Endothelial cell (in vitro differentiated cells): ENCODE measurements at regions not wholly inside any gene's neighbourhood (a gene's known extent, or its start where the extent isn't known, plus 50 kb on each side); places are given as distances from the start of the nearest gene placed in this dataset.

ENCODE experiments used
- DNase-seq: peaks from one replicate; pipeline ENCODE4 v3.0.0; 2021; ENCODE audit warnings: low spot score
- H3K27ac Mint-ChIP-seq: one replicate; pipeline ENCODE4 v1.8.0; 2021; ENCODE audit warnings: mixed read lengths, inconsistent platforms; ENCODE audit not compliant: unreplicated experiment
- H3K27me3 Mint-ChIP-seq: one replicate; pipeline ENCODE4 v1.8.0; 2021; ENCODE audit warnings: mild to moderate bottlenecking, moderate library complexity, mixed read lengths, inconsistent platforms; ENCODE audit not compliant: unreplicated experiment
- H3K36me3 Mint-ChIP-seq: one replicate; pipeline ENCODE4 v1.8.0; 2021; ENCODE audit warnings: mild to moderate bottlenecking, low read depth, mixed read lengths, inconsistent platforms; ENCODE audit not compliant: unreplicated experiment
- H3K4me1 Mint-ChIP-seq: one replicate; pipeline ENCODE4 v1.8.0; 2021; ENCODE audit warnings: mild to moderate bottlenecking, mixed read lengths, inconsistent platforms; ENCODE audit not compliant: unreplicated experiment
- H3K4me3 Mint-ChIP-seq: one replicate; pipeline ENCODE4 v1.8.0; 2021; ENCODE audit warnings: mild to moderate bottlenecking, mixed read lengths, inconsistent platforms; ENCODE audit not compliant: unreplicated experiment
- H3K9me3 Mint-ChIP-seq: one replicate; pipeline ENCODE4 v1.8.0; 2021; ENCODE audit warnings: mixed read lengths, inconsistent platforms; ENCODE audit not compliant: unreplicated experiment
- TF ChIP-seq, protein P1 (sequence below): fragments of 200-600 bp; sonication (generic); IDR thresholded peaks from one replicate; pipeline ENCODE4 v1.5.0; 2021; ENCODE audit warnings: antibody characterized with exemption; ENCODE audit not compliant: unreplicated experiment

DNA sequence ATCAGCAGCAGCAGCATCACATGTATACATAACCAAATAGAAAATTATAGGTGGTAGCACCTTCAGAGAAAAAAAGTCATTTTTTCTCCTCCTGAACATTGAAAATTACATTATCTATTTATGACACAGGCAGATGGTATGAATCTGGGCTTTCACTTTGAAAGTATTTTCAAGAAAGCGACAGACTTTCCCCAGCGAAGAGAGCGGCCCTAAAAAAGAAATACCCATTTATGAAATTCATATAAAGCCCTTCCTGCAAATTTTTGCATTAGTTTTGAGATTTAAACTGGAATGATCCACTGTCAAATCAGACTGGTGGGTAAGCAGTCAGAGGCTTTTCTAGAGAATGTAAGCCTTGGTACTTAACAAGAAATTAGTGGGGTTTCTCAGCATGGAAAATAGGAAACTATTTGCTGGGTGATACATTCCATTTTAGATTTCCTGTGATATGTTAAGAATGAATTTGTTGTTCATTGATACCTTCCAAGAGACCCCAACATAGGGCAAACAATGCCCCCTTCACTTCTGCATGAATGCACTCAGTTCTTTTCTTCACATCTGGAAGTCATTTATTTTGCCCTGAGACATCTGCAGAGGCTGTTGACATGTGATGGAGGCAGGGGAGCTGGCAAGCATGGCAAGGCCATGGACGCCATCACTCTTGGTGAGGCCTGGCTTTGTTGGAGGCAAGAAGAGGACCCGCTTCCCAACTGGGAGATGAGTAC, 147.0 kb downstream of the LINC00237 start:
- Mint-ChIP-seq H3K36me3 (no peaks in the 10 kb centered on the region), H3K4me1 (no peaks in the 10 kb centered on the region), H3K27ac (no peak overlapping the region), H3K9me3 (no peaks in the 10 kb centered on the region), H3K4me3 (no peak overlapping the region), H3K27me3 (no peaks in the 10 kb centered on the region)
- TF ChIP-seq, protein P1, sequence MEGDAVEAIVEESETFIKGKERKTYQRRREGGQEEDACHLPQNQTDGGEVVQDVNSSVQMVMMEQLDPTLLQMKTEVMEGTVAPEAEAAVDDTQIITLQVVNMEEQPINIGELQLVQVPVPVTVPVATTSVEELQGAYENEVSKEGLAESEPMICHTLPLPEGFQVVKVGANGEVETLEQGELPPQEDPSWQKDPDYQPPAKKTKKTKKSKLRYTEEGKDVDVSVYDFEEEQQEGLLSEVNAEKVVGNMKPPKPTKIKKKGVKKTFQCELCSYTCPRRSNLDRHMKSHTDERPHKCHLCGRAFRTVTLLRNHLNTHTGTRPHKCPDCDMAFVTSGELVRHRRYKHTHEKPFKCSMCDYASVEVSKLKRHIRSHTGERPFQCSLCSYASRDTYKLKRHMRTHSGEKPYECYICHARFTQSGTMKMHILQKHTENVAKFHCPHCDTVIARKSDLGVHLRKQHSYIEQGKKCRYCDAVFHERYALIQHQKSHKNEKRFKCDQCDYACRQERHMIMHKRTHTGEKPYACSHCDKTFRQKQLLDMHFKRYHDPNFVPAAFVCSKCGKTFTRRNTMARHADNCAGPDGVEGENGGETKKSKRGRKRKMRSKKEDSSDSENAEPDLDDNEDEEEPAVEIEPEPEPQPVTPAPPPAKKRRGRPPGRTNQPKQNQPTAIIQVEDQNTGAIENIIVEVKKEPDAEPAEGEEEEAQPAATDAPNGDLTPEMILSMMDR, result no peak
- no peak for DNase-seq

DNA sequence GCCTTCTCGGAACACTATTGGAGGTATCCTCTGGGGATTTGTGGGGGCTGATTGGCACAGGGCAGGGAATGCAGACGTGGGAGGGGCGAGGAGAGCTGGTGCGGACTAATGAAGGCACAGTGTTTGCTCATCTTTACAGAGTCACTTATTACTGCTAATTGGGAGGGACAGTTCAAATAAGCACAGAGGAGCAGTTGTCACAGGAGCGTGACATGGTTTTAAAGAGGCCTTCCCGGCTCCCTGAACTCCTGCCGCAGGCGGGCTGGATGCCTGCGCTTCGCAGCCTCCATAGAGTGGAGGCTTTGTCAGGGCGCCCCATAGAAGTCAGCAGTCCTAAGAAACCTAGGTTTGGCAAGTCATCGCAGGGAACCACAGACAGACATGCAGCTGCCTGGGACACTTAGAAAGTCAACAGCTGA, 149.6 kb downstream of the LINC00237 start:
- no peaks in the 10 kb centered on the region for H3K4me1 Mint-ChIP-seq
- H3K9me3 Mint-ChIP-seq, result no peaks in the 10 kb centered on the region
- no peak for DNase-seq
- H3K4me3 Mint-ChIP-seq, result no peak overlapping the region
- H3K27me3 Mint-ChIP-seq, result no peaks in the 10 kb centered on the region
- H3K27ac Mint-ChIP-seq, result no peak overlapping the region
- TF ChIP-seq, protein P1, result no peak
- H3K36me3 Mint-ChIP-seq, result no peaks in the 10 kb centered on the region

DNA sequence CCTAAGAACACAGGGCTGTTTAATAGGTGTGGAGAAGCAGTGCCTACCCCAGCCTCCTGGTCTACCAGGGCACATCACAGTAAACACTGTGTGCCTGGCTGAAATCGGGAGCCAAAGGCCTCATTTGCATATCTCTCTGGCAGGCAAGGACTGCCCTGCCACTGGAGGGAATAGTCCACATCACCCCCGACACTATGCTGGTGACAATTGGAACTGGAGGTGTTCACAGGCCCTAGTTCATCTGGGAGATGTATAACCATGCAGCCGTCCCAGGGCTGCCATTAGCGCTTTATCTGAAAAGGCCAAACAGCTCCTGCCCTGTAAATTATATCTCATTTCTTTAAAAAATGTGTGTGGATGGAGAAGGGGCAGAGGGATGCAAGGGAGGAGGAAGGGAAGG, 150.3 kb downstream of the LINC00237 start:
- TF ChIP-seq, protein P1, result no peak
- H3K27me3 Mint-ChIP-seq, result no peaks in the 10 kb centered on the region
- no peak for DNase-seq
- no peaks in the 10 kb centered on the region for H3K9me3 Mint-ChIP-seq
- no peak overlapping the region for H3K27ac Mint-ChIP-seq
- no peaks in the 10 kb centered on the region for H3K36me3 Mint-ChIP-seq
- no peaks in the 10 kb centered on the region for H3K4me1 Mint-ChIP-seq
- no peak overlapping the region for H3K4me3 Mint-ChIP-seq

DNA sequence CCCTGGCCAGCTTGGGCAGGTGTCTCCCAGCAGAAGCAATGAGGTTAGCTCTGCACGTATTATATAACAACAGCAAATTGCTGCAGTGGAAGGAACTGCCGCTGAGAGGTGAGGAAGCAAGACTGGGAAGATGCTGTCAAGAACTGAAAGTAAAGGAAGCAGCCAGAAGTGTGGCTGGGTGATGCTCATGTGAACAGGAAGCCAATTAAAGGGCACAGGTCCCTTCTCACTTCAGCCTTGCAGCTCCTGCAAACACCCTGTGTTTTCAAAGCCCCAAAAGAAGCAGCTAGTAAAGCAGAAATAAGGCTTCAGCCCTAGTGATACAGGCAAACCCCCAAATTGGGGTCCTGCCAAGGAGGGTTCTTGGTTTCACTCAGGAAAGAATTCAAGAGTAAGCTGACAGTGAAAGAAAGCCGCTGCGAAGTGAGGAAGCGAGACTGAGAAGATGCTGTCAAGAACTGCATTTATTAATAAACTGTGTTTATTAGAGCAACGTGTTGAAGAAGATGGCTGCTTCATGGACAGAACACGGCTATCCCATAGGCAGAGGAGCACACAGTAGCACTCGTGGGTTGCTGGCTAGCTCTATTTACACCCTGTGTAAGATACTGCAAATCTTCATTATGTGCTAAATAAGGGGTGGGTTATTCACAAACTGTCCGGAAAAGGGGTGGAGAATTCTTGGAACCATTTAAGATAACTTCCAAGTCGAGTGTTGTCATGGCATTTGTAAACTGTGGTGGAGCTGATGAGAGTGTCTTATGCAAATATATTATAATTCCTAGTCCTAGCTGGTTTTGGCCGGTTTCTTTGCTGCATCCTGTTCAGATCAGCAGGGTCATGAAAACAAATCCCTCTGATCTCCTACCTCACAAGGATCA, 152.2 kb downstream of the LINC00237 start:
- Mint-ChIP-seq H3K27me3 (no peaks in the 10 kb centered on the region), H3K4me3 (no peak overlapping the region), H3K27ac (no peak overlapping the region), H3K36me3 (no peaks in the 10 kb centered on the region), H3K9me3 (no peaks in the 10 kb centered on the region), H3K4me1 (no peaks in the 10 kb centered on the region)
- no peak for DNase-seq
- TF ChIP-seq, protein P1, result no peak

DNA sequence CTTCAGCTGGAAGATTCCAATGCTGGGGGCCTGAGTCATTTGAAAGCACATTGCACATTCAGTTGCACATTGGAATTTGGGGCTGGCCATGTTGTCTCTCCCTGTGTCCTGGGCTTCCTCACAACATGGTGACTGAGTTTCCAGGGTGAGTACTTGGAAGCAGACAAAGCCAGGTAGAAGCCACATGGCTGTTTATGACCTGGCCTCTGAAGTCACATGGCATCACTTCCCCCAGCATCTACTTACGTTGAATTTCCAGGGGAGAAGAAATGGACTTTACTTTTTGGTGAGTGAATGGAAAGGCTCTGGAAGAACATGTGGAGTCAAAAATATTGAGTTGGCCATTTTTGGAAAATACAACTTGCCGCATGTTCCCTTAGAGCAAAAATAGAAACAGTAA, 155.5 kb downstream of the LINC00237 start:
- Mint-ChIP-seq H3K36me3 (no peaks in the 10 kb centered on the region), H3K9me3 (peaks cover 5% of the 10 kb centered on the region), H3K27me3 (no peaks in the 10 kb centered on the region), H3K4me1 (no peaks in the 10 kb centered on the region), H3K27ac (no peak overlapping the region), H3K4me3 (no peak overlapping the region)
- TF ChIP-seq, protein P1, result no peak
- no peak for DNase-seq
